Epithelial cell of esophagus (primary cell): ENCODE measurements at regions not wholly inside any gene's neighbourhood (a gene's known extent, or its start where the extent isn't known, plus 50 kb on each side); places are given as distances from the start of the nearest gene placed in this dataset.

ENCODE experiments used
- DNase-seq: peaks from one replicate; pipeline ENCODE4 v3.0.0; 2010; ENCODE audit warnings: low read depth
- H3K4me3 ChIP-seq: 2 replicates; pipeline ENCODE4 v1.5.1; 2011; ENCODE audit warnings: mild to moderate bottlenecking, low read length, control low read depth
- CTCF ChIP-seq: IDR thresholded peaks from 2 replicates; pipeline ENCODE4 v1.5.1; 2011; ENCODE audit warnings: low read depth, mild to moderate bottlenecking, low read length, control low read depth, inconsistent platforms; ENCODE audit not compliant: insufficient read depth; ENCODE audit errors: missing control alignments

- TF ChIP-seq CTCF = no peak
- H3K4me3 ChIP-seq = no peak overlapping the region
- DNase-seq = no peak
These were observed 153.8 kb downstream of the TTC32 start for GRCh38 chr2:19748073-19748375.

GRCh38 chr2:19747310-19748072, 154.3 kb downstream of the TTC32 start:
- DNase-seq = no peak
- no peak for TF ChIP-seq CTCF
- no peak overlapping the region for H3K4me3 ChIP-seq

- no peak overlapping the region for H3K4me3 ChIP-seq
- no peak for DNase-seq
- TF ChIP-seq CTCF = no peak
These were observed 155.0 kb downstream of the TTC32 start for GRCh38 chr2:19746611-19747309.

DNA sequence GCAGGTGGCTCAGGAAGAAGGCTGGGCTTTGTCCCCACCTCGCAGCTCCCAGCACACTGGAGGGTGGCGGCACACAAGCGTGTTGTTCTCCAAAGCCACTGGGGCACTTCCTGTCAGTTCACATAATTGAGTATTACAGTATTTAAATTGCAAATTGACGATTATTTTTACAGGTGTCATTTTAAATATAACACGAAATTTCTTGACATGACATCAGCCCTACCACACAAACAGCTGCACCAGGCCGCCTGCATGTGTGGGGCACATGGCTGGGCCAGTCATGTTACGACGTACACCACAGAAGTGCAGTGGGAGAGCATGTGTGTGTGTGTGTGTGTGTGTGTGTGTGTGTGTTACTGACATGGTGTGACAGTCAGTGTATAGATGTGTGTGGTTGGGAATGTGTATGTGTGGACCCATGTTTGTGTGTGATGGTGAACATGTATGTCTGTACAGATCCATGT, 155.6 kb downstream of the TTC32 start:
- H3K4me3 ChIP-seq = no peak overlapping the region
- DNase-seq = no peak
- TF ChIP-seq CTCF = no peak

DNA sequence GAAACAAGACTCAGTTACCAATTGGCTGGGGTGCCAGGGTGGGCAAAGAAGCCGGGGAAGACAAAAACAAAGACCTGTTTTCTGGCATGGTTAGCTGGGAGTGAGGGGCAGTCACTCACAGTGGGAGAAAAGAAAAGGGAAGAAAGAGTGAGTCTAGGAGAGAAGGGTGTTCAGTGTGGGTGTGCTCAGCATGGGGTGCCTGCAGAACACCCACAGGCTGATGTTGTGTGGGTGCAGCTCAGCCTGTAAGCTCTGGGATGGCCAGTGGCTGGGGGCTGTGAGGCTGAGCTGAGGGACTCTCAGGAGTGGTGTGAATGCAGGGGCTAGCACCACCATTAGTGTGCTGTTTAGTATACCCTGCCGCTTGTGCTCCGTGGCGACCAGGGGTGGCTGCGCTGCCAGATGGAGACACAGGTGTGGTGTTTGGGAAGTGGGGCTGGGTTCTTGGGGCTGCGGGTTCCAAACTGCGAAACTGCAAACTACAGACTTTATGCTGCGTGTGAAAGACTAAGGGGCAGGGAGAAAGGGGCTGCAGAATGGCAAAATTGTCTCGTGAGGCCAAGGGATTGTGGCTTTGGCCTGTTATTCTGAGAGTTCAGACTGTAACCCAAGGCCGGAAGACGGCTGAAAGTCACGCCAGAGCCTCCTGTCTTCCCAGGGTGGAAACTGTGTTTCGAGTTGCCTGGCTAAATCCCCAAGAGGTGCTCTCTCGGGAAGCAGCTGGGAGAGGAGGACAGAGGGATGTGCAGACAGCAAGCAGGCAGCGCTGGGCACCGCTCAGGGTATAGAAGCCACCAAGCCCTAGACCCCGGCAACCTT, 156.3 kb downstream of the TTC32 start:
- H3K4me3 ChIP-seq = no peak overlapping the region
- no peak for DNase-seq
- TF ChIP-seq CTCF = no peak

DNA sequence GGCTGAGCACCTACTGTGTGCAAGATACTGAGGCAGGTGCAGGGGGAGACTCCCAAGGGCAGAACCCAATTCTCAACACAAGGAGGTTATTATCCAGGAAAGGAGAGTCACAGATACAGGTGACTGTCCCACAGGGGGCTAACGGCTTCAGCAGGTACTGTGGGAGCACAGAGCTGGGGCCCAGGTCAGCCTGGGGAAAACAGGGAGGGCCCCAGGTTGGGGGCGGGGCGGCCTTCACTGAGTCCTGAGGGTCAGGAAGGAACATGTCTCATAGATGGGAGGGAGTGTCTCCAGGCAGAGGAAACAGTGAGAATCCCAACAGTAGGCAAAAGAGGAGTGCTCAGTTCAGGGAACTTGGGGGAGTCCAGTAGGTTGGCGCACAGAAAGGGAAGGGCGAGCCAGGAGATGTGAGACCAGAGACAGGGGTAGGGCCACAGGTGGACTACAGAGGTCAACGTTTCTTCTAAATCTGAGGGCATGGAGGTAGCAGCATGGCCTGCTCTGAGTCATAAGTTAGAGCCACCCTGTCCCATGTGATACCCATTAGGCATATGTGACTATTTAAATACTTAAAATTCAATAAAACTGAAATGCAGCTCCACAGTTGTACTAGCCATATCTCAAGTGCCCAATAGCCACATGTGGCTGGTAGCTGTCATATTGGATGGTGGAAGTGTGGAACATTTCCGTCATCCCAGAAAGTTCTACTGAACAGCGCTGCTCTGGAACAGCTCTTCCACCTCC, 157.2 kb downstream of the TTC32 start:
- H3K4me3 ChIP-seq = no peak overlapping the region
- no peak for DNase-seq
- TF ChIP-seq CTCF = no peak
